HepG2 (cell line): ENCODE measurements at regions not wholly inside any gene's neighbourhood (a gene's known extent, or its start where the extent isn't known, plus 50 kb on each side); places are given as distances from the start of the nearest gene placed in this dataset.

Experiments used
- ATAC-seq: fragments of 200-7000 bp; cut with Tn5 transposase; 3 replicates; pipeline ENCODE4 v1.9.1; 2020; ENCODE audit warnings: mild to moderate bottlenecking, moderate library complexity
- BruUV-seq: library from RNA; stranded (reverse); fragments of 400-500 nt; replicated peaks from 2 replicates; lab custom pipeline; 2021; lab: Mats Ljungman, UMichigan
- CTCF ChIA-PET: fragments of 300-600 bp; formaldehyde crosslinking; extraction: SDS; loops from one replicate; lab custom pipeline; 2021; ENCODE audit warnings: low total read pairs, inconsistent platforms, low intra/inter-chr PET ratio; lab: Yijun Ruan, JAX
- POLR2A ChIA-PET: fragments of 350-600 bp; sonication (Branson Sonifier 250); formaldehyde crosslinking; loops from one replicate; lab custom pipeline; 2020; ENCODE audit warnings: antibody characterized with exemption, inconsistent platforms; lab: Yijun Ruan, JAX
- DNase-seq: peaks from one replicate; pipeline ENCODE4 v3.0.0-alpha.2; 2015; ENCODE audit warnings: low spot score
- FAIRE-seq: peaks from 3 replicates; lab custom pipeline; 2011; peaks lifted over from hg19 to GRCh38; lab: Jason Lieb, UNC
- H2AFZ ChIP-seq: one replicate; pipeline ENCODE4 v1.6.1; 2011; ENCODE audit warnings: low read length, inconsistent platforms
- H3K27ac ChIP-seq: fragments of 300-600 bp; 3 replicates; pipeline ENCODE4 v1.8.0; 2011; ENCODE audit warnings: mixed run types, mild to moderate bottlenecking, mixed read lengths, low read length, inconsistent platforms; ENCODE audit not compliant: insufficient read depth; ENCODE audit errors: extremely low read length
- H3K27me3 ChIP-seq, 2 experiments: fragments of 200-600 bp in 1 of 2; 2 replicates in 1 of 2; 3 replicates in 1 of 2; pipeline versions ENCODE4 v1.6.0 to v1.8.0; 2011; ENCODE audit warnings: low read length in 2 of 2, mild to moderate bottlenecking in 2 of 2, moderate library complexity in 2 of 2, inconsistent platforms in 1 of 2; ENCODE audit not compliant: insufficient read depth in 2 of 2, control insufficient read depth in 1 of 2
- H3K36me3 ChIP-seq, 2 experiments: fragments of 200-600 bp in 1 of 2; replicated peaks in 1 of 2; 2 replicates in 1 of 2; 3 replicates in 1 of 2; pipeline versions ENCODE4 v1.5.1 to v1.8.0; 2011; ENCODE audit warnings: low read length in 2 of 2, inconsistent platforms in 1 of 2; ENCODE audit not compliant: insufficient read depth in 2 of 2, control insufficient read depth in 1 of 2
- H3K4me1 ChIP-seq: 2 replicates; pipeline ENCODE4 v1.5.1; 2012; ENCODE audit warnings: low read length, inconsistent platforms; ENCODE audit not compliant: insufficient read depth
- H3K4me2 ChIP-seq: 2 replicates; pipeline ENCODE4 v1.6.0; 2011; ENCODE audit warnings: low read depth, low read length, inconsistent platforms
- H3K4me3 ChIP-seq, 3 experiments: fragments of 200-600 bp in 1 of 3; sonication (generic), shearing (Covaris generic) in 1 of 3; replicated peaks in 1 of 3; 2 replicates each; pipeline ENCODE4 v1.5.1; 2011 to 2016; ENCODE audit warnings: low read length in 3 of 3, inconsistent platforms in 2 of 3, low read depth in 2 of 3, mild to moderate bottlenecking in 2 of 3, control low read depth in 1 of 3, mixed read lengths in 1 of 3; ENCODE audit not compliant: insufficient read depth in 1 of 3
- H3K79me2 ChIP-seq: one replicate; pipeline ENCODE4 v1.6.1; 2011; ENCODE audit warnings: low read length, inconsistent platforms; ENCODE audit not compliant: insufficient read depth
- H3K9ac ChIP-seq: 2 replicates; pipeline ENCODE4 v1.6.0; 2011; ENCODE audit warnings: mild to moderate bottlenecking, low read depth, low read length, inconsistent platforms; ENCODE audit not compliant: insufficient read depth
- H3K9me3 ChIP-seq: 2 replicates; pipeline ENCODE4 v1.5.1; 2012; ENCODE audit warnings: mild to moderate bottlenecking, low read length
- H4K20me1 ChIP-seq: 2 replicates; pipeline ENCODE4 v1.6.0; 2011; ENCODE audit warnings: inconsistent platforms, mild to moderate bottlenecking, low read length, moderate library complexity; ENCODE audit not compliant: insufficient read depth
- ARHGAP35 ChIP-seq: sonication (generic); formaldehyde crosslinking; IDR thresholded peaks from 2 replicates; pipeline ENCODE4 v1.9.0; 2022; ENCODE audit warnings: mild to moderate bottlenecking, inconsistent platforms, moderate library complexity, missing genetic modification reagents, borderline replicate concordance
- BCLAF1 ChIP-seq: fragments of 450-650 bp; IDR thresholded peaks from 2 replicates; pipeline ENCODE4 v1.6.1; 2017; ENCODE audit warnings: mild to moderate bottlenecking
- DDIT3 ChIP-seq: sonication (generic); formaldehyde crosslinking; IDR thresholded peaks from 2 replicates; pipeline ENCODE4 v1.4.0; 2020; ENCODE audit warnings: mild to moderate bottlenecking, missing genetic modification reagents
- KLF9 ChIP-seq: IDR thresholded peaks from 2 replicates; pipeline ENCODE4 v1.6.1; 2016; ENCODE audit warnings: low read depth
- NFATC3 ChIP-seq: sonication (generic); formaldehyde crosslinking; IDR thresholded peaks from 2 replicates; pipeline ENCODE4 v1.5.1; 2020; ENCODE audit warnings: mild to moderate bottlenecking, missing genetic modification reagents
- YEATS4 ChIP-seq: sonication (generic); formaldehyde crosslinking; IDR thresholded peaks from 2 replicates; pipeline ENCODE4 v1.4.0; 2020; ENCODE audit warnings: missing genetic modification reagents, borderline replicate concordance
- ZFP62 ChIP-seq: sonication (generic); formaldehyde crosslinking; IDR thresholded peaks from 2 replicates; pipeline ENCODE4 v1.4.0; 2020; ENCODE audit warnings: missing genetic modification reagents
- ZNF124 ChIP-seq: sonication (generic); formaldehyde crosslinking; IDR thresholded peaks from 2 replicates; pipeline ENCODE4 v1.4.0; 2020; ENCODE audit warnings: missing genetic modification reagents
- ZNF292 ChIP-seq: sonication (generic); formaldehyde crosslinking; IDR thresholded peaks from 2 replicates; pipeline ENCODE4 v1.8.1; 2022; ENCODE audit warnings: mild to moderate bottlenecking, low read depth, missing genetic modification reagents, borderline replicate concordance
- ZNF407 ChIP-seq: sonication (generic); formaldehyde crosslinking; IDR thresholded peaks from one replicate; pipeline ENCODE4 v1.5.1; 2020; ENCODE audit warnings: mild to moderate bottlenecking, missing genetic modification reagents; ENCODE audit errors: not compliant biosample characterization
- ZNF563 ChIP-seq: sonication (generic); formaldehyde crosslinking; IDR thresholded peaks from 2 replicates; pipeline ENCODE4 v1.8.0; 2022; ENCODE audit warnings: mild to moderate bottlenecking, moderate library complexity, missing genetic modification reagents
- ZNF614 ChIP-seq: IDR thresholded peaks from 2 replicates; pipeline ENCODE4 v1.6.1; 2018; ENCODE audit warnings: missing biosample characterization, missing genetic modification reagents, inconsistent platforms, borderline replicate concordance
- ZNF792 ChIP-seq: IDR thresholded peaks from 2 replicates; pipeline ENCODE4 v1.6.1; 2016
- WGBS: methylation state at CpG from one replicate; pipeline ENCODE4 v1.1.6; 2017; ENCODE audit warnings: low lambda C conversion rate; 5-methylcytosine and 5-hydroxymethylcytosine counted together
- in situ Hi-C: cut with HindIII; loops from 2 replicates; pipeline ENCODE4 v1.10.0; 2017; ENCODE audit warnings: low pct_unique_long_range_greater_than_20kb; ENCODE audit not compliant: extremely low pct_ligation_motif_present
- intact Hi-C: fragments of 100-400 bp; cut with micrococcal nuclease; formaldehyde crosslinking; loops from one replicate; pipeline ENCODE4 v1.10.0; 2022; ENCODE audit not compliant: unreplicated experiment

GRCh38 chrX:122816288-122816687 is 367.8 kb upstream of the GRIA3 start:
- FAIRE-seq (no peak), DNase-seq (no peak), ATAC-seq (no peak)
- Histone ChIP-seq H2AFZ (no peak overlapping the region), H3K4me3 (no peak overlapping the region), H3K27me3 (no peaks in the 10 kb centered on the region), H3K9ac (no peak overlapping the region), H4K20me1 (no peaks in the 10 kb centered on the region), H3K4me1 (no peaks in the 10 kb centered on the region), H3K79me2 (no peaks in the 10 kb centered on the region), H3K27ac (no peak overlapping the region), H3K9me3 (no peaks in the 10 kb centered on the region), H3K4me2 (no peak overlapping the region), H3K36me3 (no peaks in the 10 kb centered on the region)
- ChIA-PET POLR2A (no interaction called here), CTCF (no interaction called here)
- intact Hi-C loops (no loop called here), in situ Hi-C loops (no loop called here)
- no TSS peak for BruUV-seq
- WGBS: 5% methylated on average over 1 of the region's 1 CpG
- TF ChIP-seq BCLAF1 (no peak), YEATS4 (no peak), DDIT3 (no peak), ZFP62 (CRISPR knock-in tag) (no peak), ZNF124 (CRISPR knock-in tag) (no peak), ZNF792 (CRISPR knock-in tag) (no peak), ZNF614 (CRISPR knock-in tag) (no peak), ARHGAP35 (CRISPR knock-in tag) (no peak), ZNF407 (no peak), NFATC3 (no peak), ZNF292 (CRISPR knock-in tag) (no peak), KLF9 (CRISPR knock-in tag) (no peak), ZNF563 (CRISPR knock-in tag) (no peak)
